ENCODE measurements at regions not wholly inside any gene's neighbourhood (a gene's known extent, or its start where the extent isn't known, plus 50 kb on each side); places are given as distances from the start of the nearest gene placed in this dataset.
"Not testable (repeated sequence)": the region's sequence is repeated elsewhere in the genome, so short reads cannot be mapped to it uniquely, and the experiment has no call there.

- no peak for DNase-seq (ENCODE audit: low read depth)
Measured at GRCh38 chr2:131828164-131828561, 300.5 kb downstream of the CCDC74A start.

GRCh38 chr2:131828633-131829455 lies 301.2 kb downstream of the CCDC74A start:
- DNase-seq (ENCODE audit: low read depth), result not testable (repeated sequence)

GRCh38 chr2:131829456-131830241 lies 302.0 kb downstream of the CCDC74A start:
- DNase-seq (ENCODE audit: low read depth), result not testable (repeated sequence)

- DNase-seq (ENCODE audit: low read depth), result not testable (repeated sequence)
Measured at GRCh38 chr2:131830242-131830945, 302.7 kb downstream of the CCDC74A start.

GRCh38 chr2:131830946-131831310 lies 303.2 kb downstream of the CCDC74A start:
- DNase-seq (ENCODE audit: low read depth), result not testable (repeated sequence)

- DNase-seq (ENCODE audit: low read depth), result not testable (repeated sequence)
Measured at GRCh38 chr2:131831450-131832208, 303.9 kb downstream of the CCDC74A start.

- DNase-seq (ENCODE audit: low read depth), result not testable (repeated sequence)
Measured at GRCh38 chr2:131832209-131832780, 304.6 kb downstream of the CCDC74A start.

- DNase-seq (ENCODE audit: low read depth), result not testable (repeated sequence)
Measured at GRCh38 chr2:131832917-131833316, 305.2 kb downstream of the CCDC74A start.

GRCh38 chr2:131833367-131834202 lies 305.9 kb downstream of the CCDC74A start:
- not testable (repeated sequence) for DNase-seq (ENCODE audit: low read depth)

GRCh38 chr2:131834203-131835020 lies 306.7 kb downstream of the CCDC74A start:
- DNase-seq (ENCODE audit: low read depth), result not testable (repeated sequence)

- not testable (repeated sequence) for DNase-seq (ENCODE audit: low read depth)
Measured at GRCh38 chr2:131835022-131835421, 307.3 kb downstream of the CCDC74A start.

- DNase-seq (ENCODE audit: low read depth), result no peak
Measured at GRCh38 chr2:131835621-131836091, 308.0 kb downstream of the CCDC74A start.

- DNase-seq (ENCODE audit: low read depth), result not testable (repeated sequence)
Measured at GRCh38 chr2:131836116-131836515, 308.4 kb downstream of the CCDC74A start.

- DNase-seq (ENCODE audit: low read depth), result not testable (repeated sequence)
Measured at GRCh38 chr2:131844044-131844443, 316.4 kb downstream of the CCDC74A start.

GRCh38 chr2:131856202-131856601 lies 305.6 kb downstream of the ANKRD30BL start:
- DNase-seq (ENCODE audit: low read depth), result not testable (repeated sequence)

- DNase-seq (ENCODE audit: low read depth), result not testable (repeated sequence)
Measured at GRCh38 chr2:131858197-131858596, 303.6 kb downstream of the ANKRD30BL start.

All from activated T-helper 1 cell treated with Interleukin-2 at 50 U/mL for 16 hours (primary cell).